ENCODE measurements at regions not wholly inside any gene's neighbourhood (a gene's known extent, or its start where the extent isn't known, plus 50 kb on each side); places are given as distances from the start of the nearest gene placed in this dataset.

DNA sequence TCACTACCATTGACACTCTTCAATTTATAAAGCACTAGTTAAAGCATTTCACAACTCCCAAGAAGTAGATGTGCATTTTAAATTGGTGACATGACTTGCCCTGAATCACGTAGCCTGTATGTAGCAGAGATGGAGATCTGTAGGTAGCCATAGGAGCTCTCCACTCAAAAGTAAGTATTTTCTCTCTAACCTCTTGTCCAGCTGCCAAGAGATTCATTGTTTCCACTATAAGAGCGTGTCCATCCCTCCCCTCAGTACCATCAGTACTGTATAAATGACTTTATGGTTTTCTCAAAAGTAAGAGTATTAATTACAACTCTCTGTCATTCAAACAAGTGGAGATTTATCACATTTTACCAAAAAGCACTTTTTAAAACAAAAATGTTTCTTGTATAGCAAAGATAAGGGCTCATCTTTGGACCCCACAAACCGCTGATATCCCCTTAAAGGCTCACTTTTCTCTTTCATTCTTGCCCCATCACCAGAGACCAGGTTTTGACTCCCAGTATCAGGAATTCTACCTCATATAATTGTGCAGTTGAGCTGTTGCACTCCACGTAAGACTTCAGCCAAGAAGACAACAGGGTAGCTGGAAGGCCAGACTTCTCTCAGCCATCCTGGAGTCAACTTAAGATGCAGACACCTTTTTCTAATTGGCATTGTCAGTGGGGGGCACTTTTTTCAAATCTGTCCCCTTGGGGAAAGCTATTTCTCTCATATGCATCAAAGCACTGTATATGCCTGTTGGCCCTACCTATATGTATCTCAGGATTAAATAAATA lies 78.0 kb upstream of the GALNT5 start:
- Histone ChIP-seq H3K4me3 (ENCODE audit: low read depth, low read length, poor library complexity, severe bottlenecking) (no peak overlapping the region), H3K36me3 (ENCODE audit: insufficient read depth, low read length) (no peaks in the 10 kb centered on the region), H4K20me1 (ENCODE audit: insufficient read depth, low read length) (no peaks in the 10 kb centered on the region), H3K4me1 (ENCODE audit: insufficient read depth, low read length, poor library complexity, severe bottlenecking) (no peaks in the 10 kb centered on the region), H3K27ac (ENCODE audit: low read depth, low read length, poor library complexity, severe bottlenecking) (no peak overlapping the region), H3K79me2 (ENCODE audit: insufficient read depth, low read depth, low read length) (no peaks in the 10 kb centered on the region), H3K4me2 (ENCODE audit: low read length) (no peak overlapping the region), H3K9me3 (ENCODE audit: low read length) (no peaks in the 10 kb centered on the region), H2AFZ (ENCODE audit: low read length) (no peak overlapping the region), H3K9me2 (ENCODE audit: insufficient read depth, low read length) (no peaks in the 10 kb centered on the region)
- DNase-seq (ENCODE audit: low spot score): no peak
- TF ChIP-seq, protein P1, sequence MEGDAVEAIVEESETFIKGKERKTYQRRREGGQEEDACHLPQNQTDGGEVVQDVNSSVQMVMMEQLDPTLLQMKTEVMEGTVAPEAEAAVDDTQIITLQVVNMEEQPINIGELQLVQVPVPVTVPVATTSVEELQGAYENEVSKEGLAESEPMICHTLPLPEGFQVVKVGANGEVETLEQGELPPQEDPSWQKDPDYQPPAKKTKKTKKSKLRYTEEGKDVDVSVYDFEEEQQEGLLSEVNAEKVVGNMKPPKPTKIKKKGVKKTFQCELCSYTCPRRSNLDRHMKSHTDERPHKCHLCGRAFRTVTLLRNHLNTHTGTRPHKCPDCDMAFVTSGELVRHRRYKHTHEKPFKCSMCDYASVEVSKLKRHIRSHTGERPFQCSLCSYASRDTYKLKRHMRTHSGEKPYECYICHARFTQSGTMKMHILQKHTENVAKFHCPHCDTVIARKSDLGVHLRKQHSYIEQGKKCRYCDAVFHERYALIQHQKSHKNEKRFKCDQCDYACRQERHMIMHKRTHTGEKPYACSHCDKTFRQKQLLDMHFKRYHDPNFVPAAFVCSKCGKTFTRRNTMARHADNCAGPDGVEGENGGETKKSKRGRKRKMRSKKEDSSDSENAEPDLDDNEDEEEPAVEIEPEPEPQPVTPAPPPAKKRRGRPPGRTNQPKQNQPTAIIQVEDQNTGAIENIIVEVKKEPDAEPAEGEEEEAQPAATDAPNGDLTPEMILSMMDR (conservative IDR thresholded peaks at IDR 0.05; ENCODE audit: low read length): no peak
- no peak for TF ChIP-seq EZH2phosphoT487 (IDR thresholded peaks at IDR 0.05; ENCODE audit: borderline replicate concordance, low read depth, low read length)
- ChIA-PET CTCF (ENCODE audit: unreplicated experiment) (no interaction called here), POLR2A (interaction anchor here (0.6 kb wide), 1 partner anchor 16 kb away, joined by 3 read pairs; no protein-coding TSS in a partner anchor)
- intact Hi-C loops (cut with micrococcal nuclease; ENCODE audit: unreplicated experiment): no loop called here
- BruUV-seq (replicated peaks): no TSS peak

DNA sequence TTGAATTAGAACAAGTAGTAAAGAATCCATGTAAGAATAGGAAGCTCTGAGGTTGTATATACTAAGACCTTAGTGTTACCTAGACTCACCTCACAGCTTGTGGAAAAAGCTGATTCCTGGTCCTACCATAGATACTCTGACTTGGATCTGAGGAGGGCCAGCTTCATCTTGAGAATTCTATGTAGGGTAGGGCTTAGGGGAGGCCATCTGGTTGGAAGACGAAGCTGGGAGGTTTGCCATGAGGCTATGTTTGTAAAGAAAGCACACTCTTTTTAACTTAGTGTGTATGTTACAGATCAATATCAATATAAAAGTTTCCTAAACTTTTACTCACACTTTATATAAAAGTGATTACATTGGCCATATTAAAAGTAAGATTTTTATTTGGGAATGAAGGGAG lies 77.1 kb upstream of the GALNT5 start:
- DNase-seq (ENCODE audit: low spot score): no peak
- no peak overlapping the region for H3K27ac ChIP-seq (ENCODE audit: low read depth, low read length, poor library complexity, severe bottlenecking)
- TF ChIP-seq, protein P1 (conservative IDR thresholded peaks at IDR 0.05; ENCODE audit: low read length): no peak
- TF ChIP-seq EZH2phosphoT487 (IDR thresholded peaks at IDR 0.05; ENCODE audit: borderline replicate concordance, low read depth, low read length): no peak
- intact Hi-C loops (cut with micrococcal nuclease; ENCODE audit: unreplicated experiment): no loop called here
- no peaks in the 10 kb centered on the region for H3K4me1 ChIP-seq (ENCODE audit: insufficient read depth, low read length, poor library complexity, severe bottlenecking)
- H3K36me3 ChIP-seq (ENCODE audit: insufficient read depth, low read length): no peaks in the 10 kb centered on the region
- no TSS peak for BruUV-seq (replicated peaks)
- no peak overlapping the region for H3K4me2 ChIP-seq (ENCODE audit: low read length)
- no peaks in the 10 kb centered on the region for H3K9me2 ChIP-seq (ENCODE audit: insufficient read depth, low read length)
- ChIA-PET CTCF (ENCODE audit: unreplicated experiment) (no interaction called here), POLR2A (interaction anchor here (0.9 to 1.3 kb wide), 2 partner anchors 13 to 380 kb away, joined by 3 to 4 read pairs; no protein-coding TSS in a partner anchor)
- no peaks in the 10 kb centered on the region for H3K9me3 ChIP-seq (ENCODE audit: low read length)
- no peak overlapping the region for H3K4me3 ChIP-seq (ENCODE audit: low read depth, low read length, poor library complexity, severe bottlenecking)
- no peaks in the 10 kb centered on the region for H3K79me2 ChIP-seq (ENCODE audit: insufficient read depth, low read depth, low read length)
- H4K20me1 ChIP-seq (ENCODE audit: insufficient read depth, low read length): no peaks in the 10 kb centered on the region
- no peak overlapping the region for H2AFZ ChIP-seq (ENCODE audit: low read length)

DNA sequence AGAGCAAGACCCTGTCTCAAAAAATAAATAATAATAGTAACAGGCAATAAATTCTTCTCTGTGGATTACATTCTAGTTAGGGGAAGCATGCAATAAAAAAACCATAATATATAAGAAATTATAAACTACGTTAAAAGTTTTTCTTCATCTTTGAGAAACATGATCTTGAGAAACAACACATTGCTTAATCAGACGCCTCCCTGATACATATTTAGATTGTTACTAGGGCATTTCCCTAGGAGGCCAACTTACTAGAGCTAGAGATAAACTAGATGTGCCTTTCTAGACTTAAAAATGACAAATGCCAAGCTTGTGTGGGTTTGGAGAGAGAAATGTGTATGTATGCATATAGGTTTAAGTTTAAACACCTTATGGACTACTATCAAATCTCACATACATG lies 76.3 kb upstream of the GALNT5 start:
- no TSS peak for BruUV-seq (replicated peaks)
- Histone ChIP-seq H3K36me3 (ENCODE audit: insufficient read depth, low read length) (no peaks in the 10 kb centered on the region), H3K4me3 (ENCODE audit: low read depth, low read length, poor library complexity, severe bottlenecking) (no peak overlapping the region), H4K20me1 (ENCODE audit: insufficient read depth, low read length) (no peaks in the 10 kb centered on the region), H3K4me1 (ENCODE audit: insufficient read depth, low read length, poor library complexity, severe bottlenecking) (no peaks in the 10 kb centered on the region), H3K4me2 (ENCODE audit: low read length) (no peak overlapping the region), H3K79me2 (ENCODE audit: insufficient read depth, low read depth, low read length) (no peaks in the 10 kb centered on the region), H3K27ac (ENCODE audit: low read depth, low read length, poor library complexity, severe bottlenecking) (no peak overlapping the region), H3K9me3 (ENCODE audit: low read length) (no peaks in the 10 kb centered on the region), H2AFZ (ENCODE audit: low read length) (no peak overlapping the region), H3K9me2 (ENCODE audit: insufficient read depth, low read length) (no peaks in the 10 kb centered on the region)
- ChIA-PET POLR2A (interaction anchor here (0.9 to 1.3 kb wide), 2 partner anchors 12 to 381 kb away, joined by 3 to 4 read pairs; no protein-coding TSS in a partner anchor), CTCF (ENCODE audit: unreplicated experiment) (interaction anchor here (0.6 kb wide), 1 partner anchor 466 kb away, joined by 3 read pairs; no protein-coding TSS in a partner anchor)
- TF ChIP-seq, protein P1 (conservative IDR thresholded peaks at IDR 0.05; ENCODE audit: low read length): no peak
- TF ChIP-seq EZH2phosphoT487 (IDR thresholded peaks at IDR 0.05; ENCODE audit: borderline replicate concordance, low read depth, low read length): no peak
- DNase-seq (ENCODE audit: low spot score): no peak
- intact Hi-C loops (cut with micrococcal nuclease; ENCODE audit: unreplicated experiment): no loop called here

Data from OCI-LY7 (cell line).